NT2/D1 (cell line): ENCODE measurements at regions not wholly inside any gene's neighbourhood (a gene's known extent, or its start where the extent isn't known, plus 50 kb on each side); places are given as distances from the start of the nearest gene placed in this dataset.

Experiments
- SUZ12 ChIP-seq: IDR thresholded peaks from 2 replicates; pipeline ENCODE4 v1.6.1; 2011; ENCODE audit not compliant: insufficient read length, insufficient read depth; ENCODE audit errors: extremely low read depth
- YY1 ChIP-seq: IDR thresholded peaks from 2 replicates; pipeline ENCODE4 v1.6.1; 2011; ENCODE audit not compliant: insufficient read length, insufficient read depth
- ZNF274 ChIP-seq: IDR thresholded peaks from 2 replicates; pipeline ENCODE4 v1.6.1; 2011; ENCODE audit warnings: mild to moderate bottlenecking, low read depth, low read length

DNA sequence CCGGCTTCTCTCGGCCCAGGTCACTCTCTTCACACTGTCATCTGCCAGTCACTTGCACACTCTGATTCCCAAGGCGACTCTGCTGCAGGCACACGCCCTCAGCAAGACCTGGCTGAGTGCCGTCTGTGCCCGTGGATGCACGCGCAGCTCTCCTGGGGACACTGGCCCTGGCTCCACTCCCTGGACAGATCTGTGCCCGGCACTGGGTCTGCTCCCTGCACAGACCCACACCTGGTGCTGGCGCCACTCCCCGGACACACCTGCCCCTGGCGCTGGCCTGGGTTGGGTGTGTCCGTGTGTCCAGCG lies 133.2 kb downstream of the DNAJB6 start:
- TF ChIP-seq YY1 (no peak), SUZ12 (no peak), ZNF274 (no peak)
